SK-N-SH (cell line): ENCODE measurements at regions not wholly inside any gene's neighbourhood (a gene's known extent, or its start where the extent isn't known, plus 50 kb on each side); places are given as distances from the start of the nearest gene placed in this dataset.

Experiments used
- CTCF ChIP-seq: fragments of 200-600 bp; sonication (generic); IDR thresholded peaks from 2 replicates; pipeline ENCODE4 v1.6.1; 2017; ENCODE audit warnings: antibody characterized with exemption, mild to moderate bottlenecking, moderate library complexity
- JUND ChIP-seq: IDR thresholded peaks from 2 replicates; pipeline ENCODE4 v1.4.0; 2012

DNA sequence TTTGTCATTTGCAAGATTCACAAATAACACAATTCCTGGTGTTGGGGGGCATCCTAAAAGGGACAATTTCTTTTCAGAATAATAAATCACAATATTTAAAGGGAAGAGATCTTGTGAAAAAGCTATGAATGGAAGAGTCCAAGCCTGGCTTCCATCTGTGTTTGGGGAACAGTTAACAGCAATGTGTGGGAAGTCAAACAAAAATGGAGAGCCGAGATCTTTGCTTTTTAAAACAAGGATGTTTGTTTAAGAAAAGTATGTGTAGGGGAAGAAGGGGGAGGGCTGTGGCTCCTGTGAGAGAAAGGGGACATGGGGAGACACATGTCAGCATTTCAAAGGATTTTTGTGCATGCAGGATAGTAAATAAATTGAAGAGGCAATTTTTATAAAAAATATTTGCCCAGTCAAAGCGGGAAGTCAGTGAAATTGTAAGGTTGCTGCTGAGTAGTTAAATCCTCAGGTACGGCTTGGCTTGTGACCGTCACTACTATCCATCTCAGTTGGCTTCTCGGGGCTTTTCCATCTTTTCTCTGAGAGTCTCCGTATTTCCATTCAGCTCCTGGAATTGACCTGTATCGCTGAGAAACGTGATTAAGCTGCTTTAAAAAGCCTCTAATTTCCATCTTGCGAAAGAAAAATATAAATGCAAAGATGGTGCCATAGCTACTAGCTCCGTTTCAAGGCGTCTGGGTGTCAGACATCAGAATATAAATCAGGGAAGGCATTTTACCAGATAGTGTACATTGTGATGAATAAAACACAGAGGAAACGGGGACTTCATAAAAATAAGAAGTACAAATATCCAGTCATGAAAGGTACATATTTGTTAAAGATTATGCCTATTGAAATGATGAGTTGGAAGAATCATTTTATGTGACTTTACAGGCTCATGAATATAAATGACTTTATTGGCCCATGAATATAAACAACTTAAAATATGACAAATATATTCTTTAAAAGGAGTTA lies 52.9 kb upstream of the VCAN start:
- TF ChIP-seq CTCF (no peak), JUND (no peak)
